Right ventricle myocardium superior (tissue), 1 donor: ENCODE measurements at regions not wholly inside any gene's neighbourhood (a gene's known extent, or its start where the extent isn't known, plus 50 kb on each side); places are given as distances from the start of the nearest gene placed in this dataset.
A peak's percentile ranks its signal among the peaks of the same experiment; 100 is the strongest.

Experiments used
- ATAC-seq: fragments of 200-7000 bp; cut with Tn5 transposase; one replicate; pipeline ENCODE4 v1.9.1; 2020; ENCODE audit warnings: mild to moderate bottlenecking; ENCODE audit not compliant: poor library complexity
- DNase-seq: peaks from one replicate; pipeline ENCODE4 v3.0.0-alpha.2; 2020
- intact Hi-C: fragments of 100-400 bp; cut with DNase I; formaldehyde crosslinking; loops from one replicate; pipeline ENCODE4 v1.11.2; 2022
- donor health status: DM: no; HTN: yes; CAD: no; lungs with severe emphysema.

GRCh38 chr1:57839526-57839925 is 415.7 kb upstream of the DAB1 start:
- no peak for ATAC-seq
- intact Hi-C loops, result no loop called here
- no peak for DNase-seq

GRCh38 chr1:57839067-57839466 is 415.2 kb upstream of the DAB1 start:
- ATAC-seq, result no peak
- no peak for DNase-seq
- intact Hi-C loops, result no loop called here

GRCh38 chr1:57835620-57836019 is 411.8 kb upstream of the DAB1 start:
- intact Hi-C loops, result no loop called here
- DNase-seq (no peak), ATAC-seq (no peak)

GRCh38 chr1:57833296-57833695 is 409.4 kb upstream of the DAB1 start:
- ATAC-seq (no peak), DNase-seq (no peak)
- intact Hi-C loops, result no loop called here

GRCh38 chr1:57832612-57833011 is 408.8 kb upstream of the DAB1 start:
- ATAC-seq (no peak), DNase-seq (no peak)
- intact Hi-C loops, result no loop called here

GRCh38 chr1:57831624-57832023 is 407.8 kb upstream of the DAB1 start:
- ATAC-seq (no peak), DNase-seq (no peak)
- intact Hi-C loops, result no loop called here

GRCh38 chr1:57826535-57826934 is 402.7 kb upstream of the DAB1 start:
- peak; percentile 58 for ATAC-seq
- DNase-seq, result peak; percentile 38
- intact Hi-C loops, result no loop called here

GRCh38 chr1:57824535-57824934 is 400.7 kb upstream of the DAB1 start:
- DNase-seq (no peak), ATAC-seq (no peak)
- intact Hi-C loops, result no loop called here

- intact Hi-C loops, result no loop called here
- DNase-seq, result no peak
- ATAC-seq, result no peak
These were observed 396.7 kb upstream of the DAB1 start for GRCh38 chr1:57820356-57821095.

GRCh38 chr1:57819893-57820292 is 396.0 kb upstream of the DAB1 start:
- intact Hi-C loops, result no loop called here
- DNase-seq (no peak), ATAC-seq (no peak)

GRCh38 chr1:57803586-57803985 is 379.7 kb upstream of the DAB1 start:
- intact Hi-C loops, result no loop called here
- no peak for DNase-seq
- no peak for ATAC-seq

GRCh38 chr1:57800376-57800775 is 376.5 kb upstream of the DAB1 start:
- DNase-seq, result no peak
- intact Hi-C loops, result no loop called here
- ATAC-seq, result no peak

GRCh38 chr1:57799490-57800115 is 375.7 kb upstream of the DAB1 start:
- intact Hi-C loops, result no loop called here
- ATAC-seq (no peak), DNase-seq (no peak)

GRCh38 chr1:57798543-57798942 is 374.7 kb upstream of the DAB1 start:
- ATAC-seq, result no peak
- intact Hi-C loops, result no loop called here

GRCh38 chr1:57797084-57797483 is 373.2 kb upstream of the DAB1 start:
- no peak for ATAC-seq
- no peak for DNase-seq
- intact Hi-C loops, result no loop called here

More at GRCh38 chr1:57798543-57798942, 374.7 kb upstream of the DAB1 start:
- no peak for DNase-seq

GRCh38 chr1:57796616-57797015 is 372.8 kb upstream of the DAB1 start:
- ATAC-seq, result no peak
- DNase-seq, result no peak
- intact Hi-C loops, result no loop called here

GRCh38 chr1:57795886-57796285 is 372.0 kb upstream of the DAB1 start:
- intact Hi-C loops, result no loop called here
- DNase-seq (no peak), ATAC-seq (no peak)

- intact Hi-C loops, result no loop called here
- DNase-seq, result no peak
- ATAC-seq, result no peak
These were observed 370.2 kb upstream of the DAB1 start for GRCh38 chr1:57794078-57794477.

- intact Hi-C loops, result no loop called here
- no peak for ATAC-seq
- no peak for DNase-seq
These were observed 367.6 kb upstream of the DAB1 start for GRCh38 chr1:57791497-57791896.

GRCh38 chr1:57789936-57790335 is 366.1 kb upstream of the DAB1 start:
- intact Hi-C loops, result no loop called here
- DNase-seq, result no peak
- ATAC-seq, result no peak

GRCh38 chr1:57788313-57788712 is 364.5 kb upstream of the DAB1 start:
- ATAC-seq (no peak), DNase-seq (no peak)
- intact Hi-C loops, result no loop called here
